ENCODE measurements at regions not wholly inside any gene's neighbourhood (a gene's known extent, or its start where the extent isn't known, plus 50 kb on each side); places are given as distances from the start of the nearest gene placed in this dataset.
"Not testable (repeated sequence)": the region's sequence is repeated elsewhere in the genome, so short reads cannot be mapped to it uniquely, and the experiment has no call there.

- no peak overlapping the region for H3K4me3 Mint-ChIP-seq (ENCODE audit: unreplicated experiment)
- no TSS peak for BruUV-seq (replicated peaks)
- DNase-seq = no peak
Observed at GRCh38 chr9:89687188-89687587, 82.4 kb downstream of the GADD45G start.

GRCh38 chr9:89687848-89688247 is 83.0 kb downstream of the GADD45G start:
- Histone ChIP-seq H3K9me3 (no peaks in the 10 kb centered on the region), H3K4me1 (no peaks in the 10 kb centered on the region), H3K36me3 (ENCODE audit: control insufficient read depth, insufficient read depth, low read length) (no peaks in the 10 kb centered on the region), H3K27me3 (replicated peaks; ENCODE audit: control insufficient read depth, insufficient read depth, low read length) (no peaks in the 10 kb centered on the region), H3K4me3 (ENCODE audit: low read depth, low read length) (no peak overlapping the region)
- Mint-ChIP-seq H3K9me3 (ENCODE audit: unreplicated experiment) (no peaks in the 10 kb centered on the region), H3K4me3 (ENCODE audit: unreplicated experiment) (no peak overlapping the region), H3K4me1 (ENCODE audit: low read depth, unreplicated experiment) (peaks cover 7% of the 10 kb centered on the region), H3K27ac (ENCODE audit: unreplicated experiment) (no peak overlapping the region), H3K36me3 (ENCODE audit: insufficient read depth, unreplicated experiment) (no peaks in the 10 kb centered on the region), H3K27me3 (ENCODE audit: insufficient read depth, unreplicated experiment) (no peaks in the 10 kb centered on the region)
- POLR2A ChIA-PET = no interaction called here
- intact Hi-C loops (cut with micrococcal nuclease; ENCODE audit: unreplicated experiment) = no loop called here
- no TSS peak for BruUV-seq (replicated peaks)
- no peak for DNase-seq
- no peak for TF ChIP-seq CTCF (IDR thresholded peaks at IDR 0.05; ENCODE audit: insufficient read depth in 1 of 2, low read depth in 1 of 2, low read length in 1 of 2, severe bottlenecking in 1 of 2, unreplicated experiment in 1 of 2)
- CTCF ChIA-PET = no interaction called here

More at GRCh38 chr9:89687188-89687587, 82.4 kb downstream of the GADD45G start:
- Histone ChIP-seq H3K27me3 (replicated peaks; ENCODE audit: control insufficient read depth, insufficient read depth, low read length) (no peaks in the 10 kb centered on the region), H3K36me3 (ENCODE audit: control insufficient read depth, insufficient read depth, low read length) (no peaks in the 10 kb centered on the region), H3K9me3 (no peaks in the 10 kb centered on the region), H3K4me1 (no peaks in the 10 kb centered on the region), H3K4me3 (ENCODE audit: low read depth, low read length) (no peak overlapping the region)
- H3K4me1 Mint-ChIP-seq (ENCODE audit: low read depth, unreplicated experiment) = peaks cover 7% of the 10 kb centered on the region
- ChIA-PET POLR2A (no interaction called here), CTCF (no interaction called here)
- no peaks in the 10 kb centered on the region for H3K36me3 Mint-ChIP-seq (ENCODE audit: insufficient read depth, unreplicated experiment)
- no peaks in the 10 kb centered on the region for H3K27me3 Mint-ChIP-seq (ENCODE audit: insufficient read depth, unreplicated experiment)
- H3K9me3 Mint-ChIP-seq (ENCODE audit: unreplicated experiment) = no peaks in the 10 kb centered on the region
- H3K27ac Mint-ChIP-seq (ENCODE audit: unreplicated experiment) = no peak overlapping the region
- intact Hi-C loops (cut with micrococcal nuclease; ENCODE audit: unreplicated experiment) = no loop called here
- no peak for TF ChIP-seq CTCF (IDR thresholded peaks at IDR 0.05; ENCODE audit: insufficient read depth in 1 of 2, low read depth in 1 of 2, low read length in 1 of 2, severe bottlenecking in 1 of 2, unreplicated experiment in 1 of 2)

- intact Hi-C loops (cut with micrococcal nuclease; ENCODE audit: unreplicated experiment); BruUV-seq (replicated peaks); H3K27me3 ChIP-seq (replicated peaks; ENCODE audit: control insufficient read depth, insufficient read depth, low read length): not testable (repeated sequence)
Observed at GRCh38 chr9:89689321-89689720, 84.5 kb downstream of the GADD45G start.

GRCh38 chr9:89690334-89690912 is 85.6 kb downstream of the GADD45G start:
- H3K4me1 ChIP-seq = no peaks in the 10 kb centered on the region
- H3K27me3 ChIP-seq (replicated peaks; ENCODE audit: control insufficient read depth, insufficient read depth, low read length) = no peaks in the 10 kb centered on the region
- H3K27ac Mint-ChIP-seq (ENCODE audit: unreplicated experiment) = no peak overlapping the region
- TF ChIP-seq CTCF (IDR thresholded peaks at IDR 0.05; ENCODE audit: insufficient read depth in 1 of 2, low read depth in 1 of 2, low read length in 1 of 2, severe bottlenecking in 1 of 2, unreplicated experiment in 1 of 2) = no peak
- no peaks in the 10 kb centered on the region for H3K27me3 Mint-ChIP-seq (ENCODE audit: insufficient read depth, unreplicated experiment)
- H3K4me1 Mint-ChIP-seq (ENCODE audit: low read depth, unreplicated experiment) = peaks cover 7% of the 10 kb centered on the region
- no peak for DNase-seq
- H3K4me3 ChIP-seq (ENCODE audit: low read depth, low read length) = no peak overlapping the region
- no peaks in the 10 kb centered on the region for H3K9me3 ChIP-seq
- H3K9me3 Mint-ChIP-seq (ENCODE audit: unreplicated experiment) = no peaks in the 10 kb centered on the region
- CTCF ChIA-PET = no interaction called here
- H3K36me3 ChIP-seq (ENCODE audit: control insufficient read depth, insufficient read depth, low read length) = no peaks in the 10 kb centered on the region
- H3K36me3 Mint-ChIP-seq (ENCODE audit: insufficient read depth, unreplicated experiment) = no peaks in the 10 kb centered on the region
- BruUV-seq (replicated peaks) = no TSS peak
- H3K4me3 Mint-ChIP-seq (ENCODE audit: unreplicated experiment) = no peak overlapping the region
- intact Hi-C loops (cut with micrococcal nuclease; ENCODE audit: unreplicated experiment) = no loop called here
- POLR2A ChIA-PET = no interaction called here

More at GRCh38 chr9:89689321-89689720, 84.5 kb downstream of the GADD45G start:
- H3K4me3 ChIP-seq (ENCODE audit: low read depth, low read length); H3K4me1 ChIP-seq; H3K4me1 Mint-ChIP-seq (ENCODE audit: low read depth, unreplicated experiment); DNase-seq; H3K9me3 ChIP-seq; H3K27me3 Mint-ChIP-seq (ENCODE audit: insufficient read depth, unreplicated experiment); H3K9me3 Mint-ChIP-seq (ENCODE audit: unreplicated experiment); H3K4me3 Mint-ChIP-seq (ENCODE audit: unreplicated experiment); CTCF ChIA-PET; H3K36me3 Mint-ChIP-seq (ENCODE audit: insufficient read depth, unreplicated experiment); POLR2A ChIA-PET; H3K27ac Mint-ChIP-seq (ENCODE audit: unreplicated experiment); H3K36me3 ChIP-seq (ENCODE audit: control insufficient read depth, insufficient read depth, low read length): not testable (repeated sequence)

Measured in Caco-2 (cell line).